Liver (tissue), 8 donors: ENCODE measurements at regions not wholly inside any gene's neighbourhood (a gene's known extent, or its start where the extent isn't known, plus 50 kb on each side); places are given as distances from the start of the nearest gene placed in this dataset.

Source experiments
- DNase-seq: peaks from one replicate; pipeline ENCODE4 v3.0.0-alpha.2; 2017; ENCODE audit warnings: low spot score
- H3K27ac ChIP-seq, 2 donors: one replicate each; pipeline ENCODE4 v1.7.0; 2013; ENCODE audit warnings: inconsistent platforms in 2 of 2, low read length in 2 of 2, control low read depth in 1 of 2, low read depth in 1 of 2, mild to moderate bottlenecking in 1 of 2
- H3K27me3 ChIP-seq, 4 donors: one replicate each; pipeline versions ENCODE4 v1.6.1 to v1.7.0; 2013; ENCODE audit warnings: low read length in 3 of 4, inconsistent platforms in 1 of 4, mild to moderate bottlenecking in 1 of 4, moderate library complexity in 1 of 4; ENCODE audit not compliant: control insufficient read depth in 4 of 4, insufficient read depth in 4 of 4
- H3K36me3 ChIP-seq, 4 donors: one replicate each; pipeline versions ENCODE4 v1.6.1 to v1.7.0; 2013; ENCODE audit warnings: low read length in 3 of 4, mild to moderate bottlenecking in 3 of 4, low read depth in 1 of 4, moderate library complexity in 1 of 4; ENCODE audit not compliant: control insufficient read depth in 4 of 4, insufficient read depth in 3 of 4
- H3K4me1 ChIP-seq, 4 donors: one replicate each; pipeline versions ENCODE4 v1.6.1 to v1.7.0; 2013; ENCODE audit warnings: low read length in 3 of 4, mild to moderate bottlenecking in 3 of 4, moderate library complexity in 1 of 4; ENCODE audit not compliant: control insufficient read depth in 4 of 4, insufficient read depth in 4 of 4
- H3K4me3 ChIP-seq, 3 donors: one replicate each; pipeline versions ENCODE4 v1.6.1 to v1.7.0; 2013; ENCODE audit warnings: low read length in 3 of 3, control low read depth in 1 of 3, low read depth in 1 of 3, mild to moderate bottlenecking in 1 of 3
- H3K9ac ChIP-seq, 2 donors: one replicate each; pipeline ENCODE4 v1.7.0; 2013; ENCODE audit warnings: low read length in 2 of 2, mild to moderate bottlenecking in 2 of 2, moderate library complexity in 2 of 2, control low read depth in 1 of 2, low read depth in 1 of 2
- H3K9me3 ChIP-seq, 4 donors: one replicate each; pipeline versions ENCODE4 v1.6.1 to v1.7.0; 2013; ENCODE audit warnings: low read length in 3 of 4; ENCODE audit not compliant: control insufficient read depth in 4 of 4
- EGR1 ChIP-seq, 2 donors: IDR thresholded peaks; 2 replicates each; pipeline ENCODE4 v1.6.1; 2016 to 2018; ENCODE audit warnings: antibody characterized with exemption in 2 of 2, low read depth in 2 of 2
- FOXA1 ChIP-seq: IDR thresholded peaks from 2 replicates; pipeline ENCODE4 v1.6.1; 2016; ENCODE audit warnings: antibody characterized with exemption
- FOXA2 ChIP-seq: IDR thresholded peaks from 2 replicates; pipeline ENCODE4 v1.6.1; 2016; ENCODE audit warnings: antibody characterized with exemption
- GABPA ChIP-seq, 2 donors: IDR thresholded peaks in 1 of 2; conservative IDR thresholded peaks in 1 of 2; 2 replicates each; pipeline ENCODE4 v1.6.1; 2016; ENCODE audit warnings: antibody characterized with exemption in 2 of 2, mild to moderate bottlenecking in 1 of 2, moderate library complexity in 1 of 2
- HNF4A ChIP-seq, 2 donors: conservative IDR thresholded peaks; 2 replicates each; pipeline ENCODE4 v1.6.1; 2016; ENCODE audit warnings: antibody characterized with exemption in 2 of 2, mild to moderate bottlenecking in 2 of 2
- HNF4G ChIP-seq: IDR thresholded peaks from 2 replicates; pipeline ENCODE4 v1.6.1; 2016; ENCODE audit warnings: antibody characterized with exemption
- JUND ChIP-seq, 2 donors: IDR thresholded peaks; 2 replicates each; pipeline ENCODE4 v1.6.1; 2016; ENCODE audit warnings: antibody characterized with exemption in 2 of 2
- NR2F2 ChIP-seq: IDR thresholded peaks from 2 replicates; pipeline ENCODE4 v1.6.1; 2016; ENCODE audit warnings: antibody characterized with exemption
- RAD21 ChIP-seq, 2 donors: IDR thresholded peaks; 2 replicates each; pipeline ENCODE4 v1.6.1; 2016; ENCODE audit warnings: antibody characterized with exemption in 2 of 2, mild to moderate bottlenecking in 2 of 2
- RXRA ChIP-seq, 2 donors: IDR thresholded peaks; 2 replicates each; pipeline ENCODE4 v1.6.1; 2017 to 2018; ENCODE audit warnings: antibody characterized with exemption in 2 of 2, mild to moderate bottlenecking in 1 of 2
- SP1 ChIP-seq: IDR thresholded peaks from 2 replicates; pipeline ENCODE4 v1.6.1; 2018; ENCODE audit warnings: antibody characterized with exemption, mild to moderate bottlenecking
- TAF1 ChIP-seq: conservative IDR thresholded peaks from 2 replicates; pipeline ENCODE4 v1.6.1; 2016; ENCODE audit warnings: antibody characterized with exemption, mild to moderate bottlenecking
- YY1 ChIP-seq: IDR thresholded peaks from 2 replicates; pipeline ENCODE4 v1.6.1; 2016; ENCODE audit warnings: antibody characterized with exemption, mild to moderate bottlenecking
- WGBS: extraction: QIAGEN DNeasy Blood & Tissue Kit; methylation state at CpG from one replicate; pipeline ENCODE4 v1.1.7; 2013; 5-methylcytosine and 5-hydroxymethylcytosine counted together
- TF ChIP-seq, protein P1 (sequence below): fragments of 150-350 bp; IDR thresholded peaks from 2 replicates; pipeline ENCODE4 v1.5.1; 2017; ENCODE audit warnings: improper control_type of control experiment, low read depth, low read length; ENCODE audit not compliant: missing input control
- TF ChIP-seq, protein P2 (sequence below): IDR thresholded peaks from 2 replicates; pipeline ENCODE4 v1.6.1; 2016; ENCODE audit warnings: antibody characterized with exemption
- TF ChIP-seq, protein P3 (sequence below): IDR thresholded peaks from 2 replicates; pipeline ENCODE4 v1.6.1; 2016; ENCODE audit warnings: antibody characterized with exemption
- TF ChIP-seq, protein P4 (sequence below): IDR thresholded peaks from 2 replicates; pipeline ENCODE4 v1.6.1; 2016; ENCODE audit warnings: antibody characterized with exemption
- TF ChIP-seq, protein P5 (sequence below): IDR thresholded peaks from 2 replicates; pipeline ENCODE4 v1.6.1; 2016; ENCODE audit warnings: antibody characterized with exemption, mild to moderate bottlenecking
- donor health status: healthy.
- donor health status: healthy.
- donor health status: healthy.
- donor health status: healthy.
- donor health status: healthy.

DNA sequence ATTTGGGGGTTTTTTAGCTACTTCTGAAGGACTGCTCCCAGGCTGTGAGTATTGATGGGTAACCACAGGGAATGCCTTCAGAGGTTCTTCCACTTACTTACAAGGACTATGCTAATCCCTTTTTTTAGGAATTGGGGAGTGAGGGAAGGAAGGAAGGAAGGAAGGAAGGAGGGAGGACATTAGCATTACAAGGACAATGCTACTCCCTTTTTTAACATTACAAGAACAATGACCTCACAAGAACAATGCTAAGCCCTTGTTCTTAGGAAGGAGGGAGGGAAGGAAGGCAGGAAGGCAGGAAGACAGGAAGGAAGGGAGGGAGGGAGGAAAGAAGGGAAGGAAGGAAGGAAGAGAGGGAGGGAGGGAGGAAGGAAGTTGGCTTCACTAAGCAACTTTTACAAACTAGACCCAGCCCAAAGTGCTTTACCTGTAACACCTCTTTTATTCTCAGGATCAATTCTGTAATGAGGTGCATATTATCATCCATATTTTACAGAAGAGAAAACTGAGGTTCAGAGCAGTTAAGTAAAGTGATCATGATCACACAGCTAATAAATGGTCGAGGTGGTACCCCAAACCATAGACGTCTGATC, 446.8 kb upstream of the JARID2 start:
- Histone ChIP-seq H3K27me3 (no peaks in the 10 kb centered on the region), H3K36me3 (no peaks in the 10 kb centered on the region)
- no peak for TF ChIP-seq GABPA (IDR thresholded peaks at IDR 0.05 in 1 of 2, conservative IDR thresholded peaks at IDR 0.05 in 1 of 2)
- TF ChIP-seq, protein P1, sequence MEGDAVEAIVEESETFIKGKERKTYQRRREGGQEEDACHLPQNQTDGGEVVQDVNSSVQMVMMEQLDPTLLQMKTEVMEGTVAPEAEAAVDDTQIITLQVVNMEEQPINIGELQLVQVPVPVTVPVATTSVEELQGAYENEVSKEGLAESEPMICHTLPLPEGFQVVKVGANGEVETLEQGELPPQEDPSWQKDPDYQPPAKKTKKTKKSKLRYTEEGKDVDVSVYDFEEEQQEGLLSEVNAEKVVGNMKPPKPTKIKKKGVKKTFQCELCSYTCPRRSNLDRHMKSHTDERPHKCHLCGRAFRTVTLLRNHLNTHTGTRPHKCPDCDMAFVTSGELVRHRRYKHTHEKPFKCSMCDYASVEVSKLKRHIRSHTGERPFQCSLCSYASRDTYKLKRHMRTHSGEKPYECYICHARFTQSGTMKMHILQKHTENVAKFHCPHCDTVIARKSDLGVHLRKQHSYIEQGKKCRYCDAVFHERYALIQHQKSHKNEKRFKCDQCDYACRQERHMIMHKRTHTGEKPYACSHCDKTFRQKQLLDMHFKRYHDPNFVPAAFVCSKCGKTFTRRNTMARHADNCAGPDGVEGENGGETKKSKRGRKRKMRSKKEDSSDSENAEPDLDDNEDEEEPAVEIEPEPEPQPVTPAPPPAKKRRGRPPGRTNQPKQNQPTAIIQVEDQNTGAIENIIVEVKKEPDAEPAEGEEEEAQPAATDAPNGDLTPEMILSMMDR: no peak
- no peak for TF ChIP-seq RXRA (IDR thresholded peaks at IDR 0.05)
- TF ChIP-seq, protein P2, sequence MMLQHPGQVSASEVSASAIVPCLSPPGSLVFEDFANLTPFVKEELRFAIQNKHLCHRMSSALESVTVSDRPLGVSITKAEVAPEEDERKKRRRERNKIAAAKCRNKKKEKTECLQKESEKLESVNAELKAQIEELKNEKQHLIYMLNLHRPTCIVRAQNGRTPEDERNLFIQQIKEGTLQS: no peak
- TF ChIP-seq RAD21 (IDR thresholded peaks at IDR 0.05): no peak
- no peak for TF ChIP-seq NR2F2
- no peak for TF ChIP-seq HNF4A (conservative IDR thresholded peaks at IDR 0.05)
- TF ChIP-seq, protein P3, sequence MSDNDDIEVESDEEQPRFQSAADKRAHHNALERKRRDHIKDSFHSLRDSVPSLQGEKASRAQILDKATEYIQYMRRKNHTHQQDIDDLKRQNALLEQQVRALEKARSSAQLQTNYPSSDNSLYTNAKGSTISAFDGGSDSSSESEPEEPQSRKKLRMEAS: no peak
- TF ChIP-seq TAF1: no peak
- no peak for TF ChIP-seq FOXA1

DNA sequence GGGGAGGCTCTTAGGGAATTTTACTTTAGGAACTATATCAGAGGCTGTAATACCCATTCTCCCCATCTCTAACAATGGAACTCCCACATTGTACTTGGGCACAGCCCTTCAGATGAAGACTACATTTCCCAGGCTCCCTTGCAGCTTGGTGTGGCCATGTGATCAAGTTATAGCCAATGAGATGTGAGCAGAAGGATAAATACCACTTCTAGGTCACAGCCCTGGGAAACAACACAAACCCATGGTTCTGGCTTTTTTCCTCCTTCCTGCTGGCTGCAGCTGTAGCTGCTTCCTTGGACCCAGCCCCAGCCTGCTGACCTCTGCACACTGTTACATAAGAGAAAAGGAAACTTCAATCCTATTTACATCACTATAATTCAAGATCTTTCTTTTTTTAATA, 445.9 kb upstream of the JARID2 start:
- TF ChIP-seq HNF4A (conservative IDR thresholded peaks at IDR 0.05) (peak; percentile 76 to 81), JUND (IDR thresholded peaks at IDR 0.05) (peak in 1 of 2 donors; percentile 41), HNF4G (no peak), NR2F2 (peak; percentile 95), TAF1 (no peak), RXRA (IDR thresholded peaks at IDR 0.05) (peak; percentile 81 to 87), YY1 (no peak), RAD21 (IDR thresholded peaks at IDR 0.05) (peak; percentile 58 to 65), FOXA2 (peak; percentile 54), EGR1 (IDR thresholded peaks at IDR 0.05; ENCODE audit: low read depth in 2 of 2) (peak in 1 of 2 donors; percentile 29), GABPA (IDR thresholded peaks at IDR 0.05 in 1 of 2, conservative IDR thresholded peaks at IDR 0.05 in 1 of 2) (peak in 1 of 2 donors; percentile 52), FOXA1 (no peak), SP1 (peak; percentile 74)
- TF ChIP-seq, protein P4, sequence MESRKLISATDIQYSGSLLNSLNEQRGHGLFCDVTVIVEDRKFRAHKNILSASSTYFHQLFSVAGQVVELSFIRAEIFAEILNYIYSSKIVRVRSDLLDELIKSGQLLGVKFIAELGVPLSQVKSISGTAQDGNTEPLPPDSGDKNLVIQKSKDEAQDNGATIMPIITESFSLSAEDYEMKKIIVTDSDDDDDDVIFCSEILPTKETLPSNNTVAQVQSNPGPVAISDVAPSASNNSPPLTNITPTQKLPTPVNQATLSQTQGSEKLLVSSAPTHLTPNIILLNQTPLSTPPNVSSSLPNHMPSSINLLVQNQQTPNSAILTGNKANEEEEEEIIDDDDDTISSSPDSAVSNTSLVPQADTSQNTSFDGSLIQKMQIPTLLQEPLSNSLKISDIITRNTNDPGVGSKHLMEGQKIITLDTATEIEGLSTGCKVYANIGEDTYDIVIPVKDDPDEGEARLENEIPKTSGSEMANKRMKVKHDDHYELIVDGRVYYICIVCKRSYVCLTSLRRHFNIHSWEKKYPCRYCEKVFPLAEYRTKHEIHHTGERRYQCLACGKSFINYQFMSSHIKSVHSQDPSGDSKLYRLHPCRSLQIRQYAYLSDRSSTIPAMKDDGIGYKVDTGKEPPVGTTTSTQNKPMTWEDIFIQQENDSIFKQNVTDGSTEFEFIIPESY: no peak
- TF ChIP-seq, protein P5, sequence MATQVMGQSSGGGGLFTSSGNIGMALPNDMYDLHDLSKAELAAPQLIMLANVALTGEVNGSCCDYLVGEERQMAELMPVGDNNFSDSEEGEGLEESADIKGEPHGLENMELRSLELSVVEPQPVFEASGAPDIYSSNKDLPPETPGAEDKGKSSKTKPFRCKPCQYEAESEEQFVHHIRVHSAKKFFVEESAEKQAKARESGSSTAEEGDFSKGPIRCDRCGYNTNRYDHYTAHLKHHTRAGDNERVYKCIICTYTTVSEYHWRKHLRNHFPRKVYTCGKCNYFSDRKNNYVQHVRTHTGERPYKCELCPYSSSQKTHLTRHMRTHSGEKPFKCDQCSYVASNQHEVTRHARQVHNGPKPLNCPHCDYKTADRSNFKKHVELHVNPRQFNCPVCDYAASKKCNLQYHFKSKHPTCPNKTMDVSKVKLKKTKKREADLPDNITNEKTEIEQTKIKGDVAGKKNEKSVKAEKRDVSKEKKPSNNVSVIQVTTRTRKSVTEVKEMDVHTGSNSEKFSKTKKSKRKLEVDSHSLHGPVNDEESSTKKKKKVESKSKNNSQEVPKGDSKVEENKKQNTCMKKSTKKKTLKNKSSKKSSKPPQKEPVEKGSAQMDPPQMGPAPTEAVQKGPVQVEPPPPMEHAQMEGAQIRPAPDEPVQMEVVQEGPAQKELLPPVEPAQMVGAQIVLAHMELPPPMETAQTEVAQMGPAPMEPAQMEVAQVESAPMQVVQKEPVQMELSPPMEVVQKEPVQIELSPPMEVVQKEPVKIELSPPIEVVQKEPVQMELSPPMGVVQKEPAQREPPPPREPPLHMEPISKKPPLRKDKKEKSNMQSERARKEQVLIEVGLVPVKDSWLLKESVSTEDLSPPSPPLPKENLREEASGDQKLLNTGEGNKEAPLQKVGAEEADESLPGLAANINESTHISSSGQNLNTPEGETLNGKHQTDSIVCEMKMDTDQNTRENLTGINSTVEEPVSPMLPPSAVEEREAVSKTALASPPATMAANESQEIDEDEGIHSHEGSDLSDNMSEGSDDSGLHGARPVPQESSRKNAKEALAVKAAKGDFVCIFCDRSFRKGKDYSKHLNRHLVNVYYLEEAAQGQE: no peak
- TF ChIP-seq, protein P2: no peak
- TF ChIP-seq, protein P1: no peak
- TF ChIP-seq, protein P3: peak; percentile 74
- Histone ChIP-seq H3K36me3 (no peaks in the 10 kb centered on the region), H3K9me3 (no peaks in the 10 kb centered on the region), H3K4me1 (peaks cover 0 to 10% (median 1%) of the 10 kb centered on the region in 4 donors), H3K27me3 (no peaks in the 10 kb centered on the region), H3K27ac (no peak overlapping the region), H3K4me3 (no peak overlapping the region), H3K9ac (no peak overlapping the region)
- peak; percentile 43 for DNase-seq

More for the DNA sequence above, 446.8 kb upstream of the JARID2 start:
- Histone ChIP-seq H3K4me3 (no peak overlapping the region), H3K27ac (no peak overlapping the region), H3K9me3 (no peaks in the 10 kb centered on the region), H3K9ac (no peak overlapping the region), H3K4me1 (peaks cover 0 to 5% (median 0%) of the 10 kb centered on the region in 4 donors)
- 96% methylated on average over 2 of the region's 2 CpGs for WGBS
- no peak for DNase-seq
